Body of pancreas (tissue), 4 donors: ENCODE measurements at regions not wholly inside any gene's neighbourhood (a gene's known extent, or its start where the extent isn't known, plus 50 kb on each side); places are given as distances from the start of the nearest gene placed in this dataset.
"Not testable (repeated sequence)": the region's sequence is repeated elsewhere in the genome, so short reads cannot be mapped to it uniquely, and the experiment has no call there.

Experiments used
- ATAC-seq: fragments of 150-250 bp; one replicate; pipeline ENCODE4 v1.9.1; 2016
- DNase-seq, 4 donors: peaks; one replicate each; pipeline ENCODE4 v3.0.0-alpha.2; 2019
- H3K27ac ChIP-seq, 4 donors: fragments of 200-600 bp; sonication (generic); 1 replicate in 3 of 4; 2 replicates in 1 of 4; pipeline versions ENCODE4 v1.5.1 to v1.6.1; 2016 to 2019; ENCODE audit warnings: mild to moderate bottlenecking in 1 of 4, mixed read lengths in 1 of 4, moderate library complexity in 1 of 4
- H3K27me3 ChIP-seq, 2 donors: fragments of 200-600 bp; sonication (generic); one replicate each; pipeline ENCODE4 v1.6.0; 2016; ENCODE audit warnings: mild to moderate bottlenecking in 1 of 2
- H3K36me3 ChIP-seq, 2 donors: fragments of 200-600 bp; sonication (generic); replicated peaks in 1 of 2; 2 replicates each; pipeline ENCODE4 v1.5.1; 2016; ENCODE audit warnings: low read depth in 2 of 2; ENCODE audit not compliant: insufficient read depth in 1 of 2
- H3K4me1 ChIP-seq: fragments of 200-600 bp; sonication (generic); one replicate; pipeline ENCODE4 v1.6.0; 2016
- H3K4me3 ChIP-seq, 2 donors: fragments of 200-600 bp; sonication (generic); 1 replicate in 1 of 2; 2 replicates in 1 of 2; pipeline ENCODE4 v1.5.1; 2016 to 2019
- H3K9me3 ChIP-seq, 3 donors: fragments of 200-600 bp; sonication (generic); 1 replicate in 2 of 3; 2 replicates in 1 of 3; pipeline ENCODE4 v1.5.1; 2016
- POLR2A ChIP-seq, 3 donors: fragments of 450-650 bp; IDR thresholded peaks; one replicate each; pipeline ENCODE4 v1.6.1; 2016; ENCODE audit warnings: antibody characterized with exemption in 3 of 3, mild to moderate bottlenecking in 2 of 3
- WGBS, 2 donors: methylation state at CpG; one replicate each; pipeline ENCODE4 v1.1.5; 2017; 5-methylcytosine and 5-hydroxymethylcytosine counted together
- intact Hi-C: fragments of 100-400 bp; cut with DNase I; formaldehyde crosslinking; loops from one replicate; pipeline ENCODE4 v1.15.1; 2023
- TF ChIP-seq, protein P1 (sequence below), 7 experiments: fragments of 450-650 bp in 4 of 7; fragments of 200-600 bp in 3 of 7; sonication (generic) in 3 of 7; IDR thresholded peaks; one replicate each; pipeline ENCODE4 v1.5.1; 2016 to 2019; ENCODE audit warnings: antibody characterized with exemption in 7 of 7

DNA sequence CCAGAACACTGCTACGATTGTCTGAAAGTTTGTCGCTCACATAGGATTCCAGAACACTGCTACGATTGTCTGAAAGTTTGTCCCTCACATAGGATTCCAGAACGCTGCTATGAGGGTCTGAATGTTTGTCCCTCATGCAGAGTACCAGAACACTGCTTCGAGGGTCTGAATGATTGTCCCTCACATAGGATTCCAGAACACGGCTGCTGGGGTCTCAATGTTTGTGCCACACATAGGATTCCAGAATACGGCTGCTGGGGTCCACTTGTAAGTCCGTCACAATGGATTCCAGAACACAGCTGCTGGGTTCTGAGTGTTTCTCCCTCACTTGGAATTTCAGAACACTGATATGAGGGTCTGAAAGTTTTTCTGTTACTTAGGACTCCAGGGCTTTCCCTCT is 203.3 kb downstream of the FOXD4L6 start:
- TF ChIP-seq, protein P1, sequence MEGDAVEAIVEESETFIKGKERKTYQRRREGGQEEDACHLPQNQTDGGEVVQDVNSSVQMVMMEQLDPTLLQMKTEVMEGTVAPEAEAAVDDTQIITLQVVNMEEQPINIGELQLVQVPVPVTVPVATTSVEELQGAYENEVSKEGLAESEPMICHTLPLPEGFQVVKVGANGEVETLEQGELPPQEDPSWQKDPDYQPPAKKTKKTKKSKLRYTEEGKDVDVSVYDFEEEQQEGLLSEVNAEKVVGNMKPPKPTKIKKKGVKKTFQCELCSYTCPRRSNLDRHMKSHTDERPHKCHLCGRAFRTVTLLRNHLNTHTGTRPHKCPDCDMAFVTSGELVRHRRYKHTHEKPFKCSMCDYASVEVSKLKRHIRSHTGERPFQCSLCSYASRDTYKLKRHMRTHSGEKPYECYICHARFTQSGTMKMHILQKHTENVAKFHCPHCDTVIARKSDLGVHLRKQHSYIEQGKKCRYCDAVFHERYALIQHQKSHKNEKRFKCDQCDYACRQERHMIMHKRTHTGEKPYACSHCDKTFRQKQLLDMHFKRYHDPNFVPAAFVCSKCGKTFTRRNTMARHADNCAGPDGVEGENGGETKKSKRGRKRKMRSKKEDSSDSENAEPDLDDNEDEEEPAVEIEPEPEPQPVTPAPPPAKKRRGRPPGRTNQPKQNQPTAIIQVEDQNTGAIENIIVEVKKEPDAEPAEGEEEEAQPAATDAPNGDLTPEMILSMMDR (IDR thresholded peaks at IDR 0.05) = no peak
- TF ChIP-seq POLR2A (IDR thresholded peaks at IDR 0.05) = no peak
- no peaks in the 10 kb centered on the region for H3K36me3 ChIP-seq
- 58 to 59% methylated on average over 8 of the region's 8 CpGs for WGBS, 2 donors
- H3K9me3 ChIP-seq = peaks cover 0 to 77% (median 3%) of the 10 kb centered on the region in 3 donors
- no peaks in the 10 kb centered on the region for H3K4me1 ChIP-seq
- ATAC-seq = no peak
- no peak overlapping the region for H3K27ac ChIP-seq
- H3K27me3 ChIP-seq = no peaks in the 10 kb centered on the region
- H3K4me3 ChIP-seq = no peak overlapping the region
- intact Hi-C loops = no loop called here
- DNase-seq = no peak

DNA sequence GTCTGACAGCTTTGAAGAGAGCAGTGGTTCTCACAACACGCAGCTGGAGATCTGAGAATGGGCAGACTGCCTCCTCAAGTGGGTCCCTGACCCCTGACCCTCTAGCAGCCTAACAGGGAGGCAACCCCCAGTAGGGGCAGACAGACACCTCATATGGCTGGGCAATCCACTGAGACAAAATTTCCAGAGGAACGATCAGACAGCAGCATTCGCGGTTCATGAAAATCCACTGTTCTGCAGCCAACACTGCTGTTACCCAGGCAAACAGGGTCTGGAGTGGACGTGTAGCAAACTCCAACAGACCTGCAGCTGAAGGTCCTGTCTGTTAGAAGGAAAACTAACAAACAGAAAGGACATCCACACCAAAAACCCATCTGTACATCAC is 212.1 kb downstream of the FOXD4L6 start:
- H3K27me3 ChIP-seq, H3K36me3 ChIP-seq, H3K27ac ChIP-seq, DNase-seq, H3K4me3 ChIP-seq, ATAC-seq, H3K4me1 ChIP-seq, intact Hi-C loops: not testable (repeated sequence)
- H3K9me3 ChIP-seq = peaks cover 0 to 72% (median 0%) of the 10 kb centered on the region in 3 donors
- WGBS, 2 donors = 69 to 70% methylated on average over 5 of the region's 5 CpGs

DNA sequence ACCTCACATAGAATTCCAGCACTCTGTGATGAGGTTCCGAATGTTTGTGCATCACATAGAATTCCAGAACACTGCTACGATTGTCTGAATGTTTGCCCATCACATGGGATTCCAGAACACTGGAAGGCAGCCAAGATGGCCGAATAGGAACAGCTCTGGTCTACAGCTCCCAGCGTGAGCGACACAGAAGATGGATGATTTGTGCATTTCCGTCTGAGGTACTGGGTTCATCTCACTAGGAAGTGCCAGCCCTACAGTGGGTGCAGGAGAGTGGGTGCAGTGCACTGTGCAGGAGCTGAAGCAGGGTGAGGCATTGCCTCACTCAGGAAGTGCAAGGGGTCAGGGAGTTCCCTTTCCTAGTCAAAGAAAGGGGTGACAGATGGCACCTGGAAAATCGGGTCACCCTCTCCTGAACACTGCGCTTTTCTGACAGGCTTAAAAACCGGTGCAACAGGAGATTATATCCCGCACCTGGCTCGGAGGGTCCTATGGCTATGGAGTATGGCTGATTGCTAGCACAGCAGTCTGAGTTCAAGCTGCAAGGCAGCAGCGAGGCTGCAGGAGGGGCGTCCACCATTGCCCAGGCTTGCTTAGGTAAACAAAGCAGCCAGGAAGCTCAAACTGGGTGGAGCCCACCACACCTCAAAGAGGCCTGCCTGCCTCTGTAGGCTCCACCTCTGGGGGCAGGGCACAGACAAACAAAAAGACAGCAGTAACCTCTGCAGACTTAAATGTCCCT is 212.7 kb downstream of the FOXD4L6 start:
- peaks cover 0 to 77% (median 0%) of the 10 kb centered on the region in 3 donors for H3K9me3 ChIP-seq
- WGBS, 2 donors = 72 to 75% methylated on average over 13 of the region's 13 CpGs
- H3K27me3 ChIP-seq, DNase-seq, intact Hi-C loops, H3K4me3 ChIP-seq, H3K27ac ChIP-seq, H3K4me1 ChIP-seq, H3K36me3 ChIP-seq, ATAC-seq: not testable (repeated sequence)

DNA sequence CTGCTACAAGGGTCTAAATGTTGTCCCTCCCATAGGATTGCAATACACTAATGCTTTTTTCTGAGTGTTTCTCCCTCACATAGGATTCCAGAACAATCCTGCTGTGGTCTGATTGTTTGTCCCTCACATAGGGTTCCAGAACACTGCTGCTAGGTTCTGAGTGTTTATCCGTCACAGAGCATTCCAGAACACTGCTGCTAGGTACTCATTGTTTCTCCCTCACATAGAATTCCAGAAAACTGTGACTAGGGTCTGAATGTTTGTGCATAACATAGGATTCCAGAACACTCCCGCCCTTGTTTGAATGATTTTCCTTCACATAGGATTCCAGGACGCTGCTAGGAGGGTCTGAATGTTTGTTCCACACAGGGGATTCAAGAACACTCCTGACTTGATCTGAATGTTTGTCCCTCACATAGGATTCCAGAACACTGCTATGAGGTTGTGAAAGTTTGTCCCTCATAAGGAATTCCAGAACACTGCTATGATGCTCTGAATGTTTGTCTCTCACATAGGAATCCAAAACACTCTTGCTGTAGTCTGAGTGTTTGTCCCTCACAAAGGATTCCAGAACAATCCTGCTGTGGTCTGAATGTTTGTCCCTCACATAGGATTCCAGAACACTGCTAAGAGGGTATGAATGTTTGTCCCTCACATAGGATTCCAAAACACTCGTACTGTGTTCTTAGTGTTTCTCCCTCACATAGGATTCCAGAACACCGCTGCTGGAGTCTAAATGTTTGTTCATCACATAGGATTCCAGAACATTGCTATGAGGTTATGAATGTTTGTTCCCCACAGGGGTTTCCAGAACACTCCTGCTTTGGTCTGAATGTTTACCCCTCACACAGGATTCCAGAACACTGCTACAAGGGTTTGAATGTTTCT is 213.5 kb downstream of the FOXD4L6 start:
- Histone ChIP-seq H3K27ac (no peak overlapping the region), H3K27me3 (no peaks in the 10 kb centered on the region), H3K4me1 (no peaks in the 10 kb centered on the region), H3K36me3 (no peaks in the 10 kb centered on the region), H3K9me3 (peaks cover 0 to 83% (median 0%) of the 10 kb centered on the region in 3 donors), H3K4me3 (no peak overlapping the region)
- no peak for TF ChIP-seq POLR2A (IDR thresholded peaks at IDR 0.05)
- TF ChIP-seq, protein P1 (IDR thresholded peaks at IDR 0.05) = no peak
- intact Hi-C loops = no loop called here
- 45 to 54% methylated on average over 5 of the region's 5 CpGs for WGBS, 2 donors
- DNase-seq (no peak), ATAC-seq (no peak)

DNA sequence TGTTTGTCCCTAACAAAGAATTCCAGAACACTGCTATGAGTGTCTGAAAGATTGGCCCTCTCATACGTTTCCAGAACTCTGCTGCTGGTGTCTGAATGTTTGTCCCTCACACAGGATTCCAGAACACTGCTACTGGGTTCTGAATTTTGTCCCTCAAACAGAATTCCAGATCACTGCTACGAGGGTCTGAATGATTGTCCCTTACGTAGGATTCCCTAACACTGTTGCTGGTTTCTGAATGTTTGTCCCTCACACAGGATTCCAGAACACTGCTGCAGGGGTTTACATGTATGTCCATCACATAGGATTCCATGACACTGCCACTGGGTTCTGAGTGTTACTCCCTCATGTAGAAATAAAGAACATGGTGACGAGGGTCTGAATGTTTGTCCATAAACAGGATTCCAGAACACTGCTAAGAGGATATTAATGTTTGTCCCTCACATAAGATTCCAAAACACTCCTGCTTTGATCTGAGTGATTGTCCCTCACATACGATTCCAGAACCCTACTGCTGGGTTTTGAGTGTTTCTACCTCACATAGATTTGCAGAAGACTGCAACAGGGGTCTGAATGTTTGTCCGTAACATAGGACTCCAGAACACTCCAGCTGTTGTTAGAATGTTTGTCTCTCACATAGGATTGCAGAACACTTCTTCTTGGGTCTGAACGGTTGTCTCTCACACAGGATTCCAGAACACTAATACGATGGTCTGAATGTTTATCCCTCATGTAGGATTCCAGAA is 214.4 kb downstream of the FOXD4L6 start:
- WGBS, 2 donors = 45 to 47% methylated on average over 8 of the region's 8 CpGs
- H3K27ac ChIP-seq = no peak overlapping the region
- H3K9me3 ChIP-seq = peaks cover 0 to 83% (median 0%) of the 10 kb centered on the region in 3 donors
- no peaks in the 10 kb centered on the region for H3K4me1 ChIP-seq
- intact Hi-C loops = no loop called here
- TF ChIP-seq, protein P1 (IDR thresholded peaks at IDR 0.05) = no peak
- TF ChIP-seq POLR2A (IDR thresholded peaks at IDR 0.05) = no peak
- H3K27me3 ChIP-seq = no peaks in the 10 kb centered on the region
- no peak overlapping the region for H3K4me3 ChIP-seq
- no peak for ATAC-seq
- H3K36me3 ChIP-seq = no peaks in the 10 kb centered on the region
- DNase-seq = no peak
